ENCODE measurements at regions not wholly inside any gene's neighbourhood (a gene's known extent, or its start where the extent isn't known, plus 50 kb on each side); places are given as distances from the start of the nearest gene placed in this dataset.

DNA sequence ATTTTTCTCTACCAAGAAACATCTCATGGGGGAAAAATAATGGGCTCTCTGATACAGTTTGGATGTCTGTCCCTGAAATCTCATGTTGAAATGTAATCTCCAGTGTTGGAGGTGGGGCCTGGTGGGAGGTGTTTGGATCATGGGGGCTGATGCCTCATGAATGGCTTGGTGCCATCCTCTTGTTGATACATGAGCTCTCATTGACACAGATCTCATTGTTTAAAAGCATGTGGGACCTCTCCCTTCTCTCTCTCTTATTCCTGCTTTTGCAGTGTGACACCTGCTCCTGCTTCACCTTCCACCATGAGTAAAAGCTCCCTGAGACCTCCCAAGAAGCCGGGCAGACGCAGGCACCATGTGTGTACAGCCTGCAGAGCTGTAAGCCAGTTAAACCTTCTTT is 332.5 kb upstream of the NRIP1 start (continued):
- TF ChIP-seq, protein P1, sequence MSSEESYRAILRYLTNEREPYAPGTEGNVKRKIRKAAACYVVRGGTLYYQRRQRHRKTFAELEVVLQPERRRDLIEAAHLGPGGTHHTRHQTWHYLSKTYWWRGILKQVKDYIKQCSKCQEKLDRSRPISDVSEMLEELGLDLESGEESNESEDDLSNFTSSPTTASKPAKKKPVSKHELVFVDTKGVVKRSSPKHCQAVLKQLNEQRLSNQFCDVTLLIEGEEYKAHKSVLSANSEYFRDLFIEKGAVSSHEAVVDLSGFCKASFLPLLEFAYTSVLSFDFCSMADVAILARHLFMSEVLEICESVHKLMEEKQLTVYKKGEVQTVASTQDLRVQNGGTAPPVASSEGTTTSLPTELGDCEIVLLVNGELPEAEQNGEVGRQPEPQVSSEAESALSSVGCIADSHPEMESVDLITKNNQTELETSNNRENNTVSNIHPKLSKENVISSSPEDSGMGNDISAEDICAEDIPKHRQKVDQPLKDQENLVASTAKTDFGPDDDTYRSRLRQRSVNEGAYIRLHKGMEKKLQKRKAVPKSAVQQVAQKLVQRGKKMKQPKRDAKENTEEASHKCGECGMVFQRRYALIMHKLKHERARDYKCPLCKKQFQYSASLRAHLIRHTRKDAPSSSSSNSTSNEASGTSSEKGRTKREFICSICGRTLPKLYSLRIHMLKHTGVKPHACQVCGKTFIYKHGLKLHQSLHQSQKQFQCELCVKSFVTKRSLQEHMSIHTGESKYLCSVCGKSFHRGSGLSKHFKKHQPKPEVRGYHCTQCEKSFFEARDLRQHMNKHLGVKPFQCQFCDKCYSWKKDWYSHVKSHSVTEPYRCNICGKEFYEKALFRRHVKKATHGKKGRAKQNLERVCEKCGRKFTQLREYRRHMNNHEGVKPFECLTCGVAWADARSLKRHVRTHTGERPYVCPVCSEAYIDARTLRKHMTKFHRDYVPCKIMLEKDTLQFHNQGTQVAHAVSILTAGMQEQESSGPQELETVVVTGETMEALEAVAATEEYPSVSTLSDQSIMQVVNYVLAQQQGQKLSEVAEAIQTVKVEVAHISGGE (CRISPR knock-in tag; IDR thresholded peaks at IDR 0.05), result no peak
- TF ChIP-seq, protein P2, sequence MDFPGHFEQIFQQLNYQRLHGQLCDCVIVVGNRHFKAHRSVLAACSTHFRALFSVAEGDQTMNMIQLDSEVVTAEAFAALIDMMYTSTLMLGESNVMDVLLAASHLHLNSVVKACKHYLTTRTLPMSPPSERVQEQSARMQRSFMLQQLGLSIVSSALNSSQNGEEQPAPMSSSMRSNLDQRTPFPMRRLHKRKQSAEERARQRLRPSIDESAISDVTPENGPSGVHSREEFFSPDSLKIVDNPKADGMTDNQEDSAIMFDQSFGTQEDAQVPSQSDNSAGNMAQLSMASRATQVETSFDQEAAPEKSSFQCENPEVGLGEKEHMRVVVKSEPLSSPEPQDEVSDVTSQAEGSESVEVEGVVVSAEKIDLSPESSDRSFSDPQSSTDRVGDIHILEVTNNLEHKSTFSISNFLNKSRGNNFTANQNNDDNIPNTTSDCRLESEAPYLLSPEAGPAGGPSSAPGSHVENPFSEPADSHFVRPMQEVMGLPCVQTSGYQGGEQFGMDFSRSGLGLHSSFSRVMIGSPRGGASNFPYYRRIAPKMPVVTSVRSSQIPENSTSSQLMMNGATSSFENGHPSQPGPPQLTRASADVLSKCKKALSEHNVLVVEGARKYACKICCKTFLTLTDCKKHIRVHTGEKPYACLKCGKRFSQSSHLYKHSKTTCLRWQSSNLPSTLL (IDR thresholded peaks at IDR 0.05), result no peak

DNA sequence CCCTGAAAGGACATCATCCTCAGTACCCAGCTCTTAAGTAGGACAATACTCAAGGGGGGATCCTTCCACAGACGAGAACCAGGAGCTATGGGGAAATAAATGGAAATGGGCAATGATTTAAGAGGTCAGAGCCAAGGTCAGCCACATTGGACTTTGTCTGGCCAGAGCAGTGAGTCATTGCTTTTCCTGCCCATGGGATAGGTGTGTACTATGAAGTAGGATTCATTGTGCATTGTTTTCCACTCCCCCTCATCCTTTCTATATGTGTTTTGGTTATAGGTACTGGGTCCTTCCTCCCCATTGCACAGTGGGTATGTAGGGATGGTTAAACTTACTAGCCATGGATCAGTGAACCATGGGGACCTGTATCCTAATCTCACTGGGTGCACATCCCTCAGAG is 328.9 kb upstream of the USP25 start:
- Histone ChIP-seq H3K4me3 (no peak overlapping the region), H4K20me1 (replicated peaks; ENCODE audit: control insufficient read depth, insufficient read depth, low read length) (no peaks in the 10 kb centered on the region), H3K9ac (ENCODE audit: insufficient read depth in 1 of 2, low read depth in 2 of 2, low read length in 2 of 2) (no peak overlapping the region), H3K27ac (ENCODE audit: extremely low read depth, low read depth, low read length) (no peak overlapping the region), H3K27me3 (ENCODE audit: control insufficient read depth in 2 of 2, insufficient read depth in 2 of 2, low read length in 2 of 2) (no peaks in the 10 kb centered on the region), H3K9me1 (ENCODE audit: control insufficient read depth, insufficient read depth, low read length) (no peaks in the 10 kb centered on the region), H3K79me2 (ENCODE audit: control insufficient read depth, insufficient read depth, low read length) (no peaks in the 10 kb centered on the region), H3K36me3 (ENCODE audit: control insufficient read depth, insufficient read depth, low read length) (no peaks in the 10 kb centered on the region), H3K4me1 (replicated peaks in 1 of 2; ENCODE audit: control insufficient read depth in 2 of 2, insufficient read depth in 2 of 2, low read length in 2 of 2) (no peaks in the 10 kb centered on the region), H3K9me3 (replicated peaks; ENCODE audit: control insufficient read depth, insufficient read depth, low read depth, low read length) (no peaks in the 10 kb centered on the region), H3K4me2 (ENCODE audit: insufficient read depth, low read length) (no peak overlapping the region), H2AFZ (ENCODE audit: low read depth, low read length) (no peak overlapping the region)
- FAIRE-seq, result no peak
- POLR2A ChIA-PET, result no interaction called here
- ATAC-seq, result no peak
- DNase-seq (ENCODE audit: extremely low read depth in 1 of 4, low spot score in 3 of 4), result no peak
- no TSS peak for BruUV-seq (replicated peaks)
- CTCF ChIA-PET (ENCODE audit: low intra/inter-chr PET ratio), result no interaction called here
- in situ Hi-C loops (cut with MboI), result no loop called here
- WGBS (ENCODE audit: insufficient coverage, low coverage, missing lambda C conversion rate), result 0% methylated on average over 1 of the region's 1 CpG
- intact Hi-C loops (cut with micrococcal nuclease), result no loop called here
- TF ChIP-seq MTA3 (IDR thresholded peaks at IDR 0.05; ENCODE audit: borderline replicate concordance) (no peak), ELF4 (CRISPR knock-in tag; IDR thresholded peaks at IDR 0.05) (no peak), ARHGAP35 (IDR thresholded peaks at IDR 0.05; ENCODE audit: partially characterized antibody) (no peak), RBFOX2 (IDR thresholded peaks at IDR 0.05; ENCODE audit: low read depth, low read length) (no peak), ARID2 (IDR thresholded peaks at IDR 0.05) (no peak), ZC3H8 (IDR thresholded peaks at IDR 0.05) (no peak), ATF2 (CRISPR knock-in tag; IDR thresholded peaks at IDR 0.05) (no peak), ASH1L (IDR thresholded peaks at IDR 0.05; ENCODE audit: borderline replicate concordance, low read depth, partially characterized antibody) (no peak), ZFX (CRISPR knock-in tag; IDR thresholded peaks at IDR 0.05) (no peak), NCOA6 (IDR thresholded peaks at IDR 0.05) (no peak), MITF (IDR thresholded peaks at IDR 0.05) (no peak)
